Stimulated activated CD4-positive, alpha-beta T cell treated with anti-CD3 and anti-CD28 coated beads, Interleukin-15, amount 100 ng/mL, for 1 hour (primary cell): ENCODE measurements at regions not wholly inside any gene's neighbourhood (a gene's known extent, or its start where the extent isn't known, plus 50 kb on each side); places are given as distances from the start of the nearest gene placed in this dataset.
A peak's percentile ranks its signal among the peaks of the same experiment; 100 is the strongest.

Source experiments
- DNase-seq, 2 donors: peaks; one replicate each; pipeline ENCODE4 v3.0.0-alpha.2; 2020; ENCODE audit warnings: low read depth in 1 of 2, low spot score in 1 of 2

DNA sequence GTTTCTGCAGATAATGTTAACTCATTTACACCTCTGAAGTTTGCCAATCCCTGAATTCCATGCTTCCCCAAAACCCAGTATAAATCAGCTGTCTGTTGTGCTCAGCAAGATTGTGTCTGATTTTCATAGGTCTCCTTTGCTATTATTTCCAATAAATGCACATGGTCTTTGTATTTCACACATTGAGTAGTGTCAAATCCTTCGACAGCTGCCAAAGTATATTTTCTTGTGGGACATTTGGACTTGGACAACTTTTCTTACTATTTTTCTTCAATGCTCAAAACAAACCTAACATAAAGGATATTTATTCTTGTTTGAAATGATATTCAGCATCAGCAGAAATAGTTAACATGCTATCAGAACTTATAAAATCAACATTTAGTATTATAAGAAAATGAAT is 406.1 kb upstream of the OR4E1 start:
- DNase-seq, result no peak

DNA sequence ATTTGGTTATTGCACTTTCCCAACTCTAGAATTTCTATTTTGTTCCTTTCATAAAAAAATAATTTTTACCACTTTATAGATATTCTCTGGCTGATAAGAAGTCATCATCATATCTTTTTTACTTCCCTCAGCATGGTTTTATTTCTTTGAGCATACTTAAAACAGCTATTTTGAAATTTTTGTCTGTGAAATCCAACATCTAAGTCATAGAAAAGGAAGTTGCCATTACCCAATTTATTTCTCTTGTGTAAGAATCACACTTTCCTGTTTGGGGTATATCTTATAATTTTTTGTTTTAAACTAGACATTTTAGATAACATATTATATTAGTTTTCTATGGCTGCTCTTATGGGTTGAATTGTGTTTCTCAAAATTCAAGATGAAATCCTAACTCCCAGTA is 400.2 kb upstream of the OR4E1 start:
- DNase-seq, result no peak

DNA sequence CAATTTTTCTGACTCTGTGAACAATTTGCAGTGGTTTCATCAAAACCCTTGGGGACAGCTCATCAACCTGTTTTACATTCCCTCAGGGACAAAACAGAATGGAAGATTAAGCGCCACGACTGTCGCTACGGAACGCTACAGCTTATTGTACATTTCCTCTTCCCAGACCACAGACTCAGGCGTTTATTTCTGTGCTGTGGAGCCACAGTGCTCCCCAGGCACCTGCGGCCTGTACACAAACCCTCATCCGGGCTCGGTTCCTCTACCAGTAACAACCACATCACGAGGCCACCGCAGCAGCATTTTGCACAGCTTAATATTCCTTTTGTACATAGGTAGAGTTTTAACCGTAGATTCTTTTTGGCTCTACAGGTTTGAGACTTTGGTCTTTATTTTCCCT is 397.4 kb upstream of the OR4E1 start:
- peak in 1 of 2 donors; percentile 7 for DNase-seq

DNA sequence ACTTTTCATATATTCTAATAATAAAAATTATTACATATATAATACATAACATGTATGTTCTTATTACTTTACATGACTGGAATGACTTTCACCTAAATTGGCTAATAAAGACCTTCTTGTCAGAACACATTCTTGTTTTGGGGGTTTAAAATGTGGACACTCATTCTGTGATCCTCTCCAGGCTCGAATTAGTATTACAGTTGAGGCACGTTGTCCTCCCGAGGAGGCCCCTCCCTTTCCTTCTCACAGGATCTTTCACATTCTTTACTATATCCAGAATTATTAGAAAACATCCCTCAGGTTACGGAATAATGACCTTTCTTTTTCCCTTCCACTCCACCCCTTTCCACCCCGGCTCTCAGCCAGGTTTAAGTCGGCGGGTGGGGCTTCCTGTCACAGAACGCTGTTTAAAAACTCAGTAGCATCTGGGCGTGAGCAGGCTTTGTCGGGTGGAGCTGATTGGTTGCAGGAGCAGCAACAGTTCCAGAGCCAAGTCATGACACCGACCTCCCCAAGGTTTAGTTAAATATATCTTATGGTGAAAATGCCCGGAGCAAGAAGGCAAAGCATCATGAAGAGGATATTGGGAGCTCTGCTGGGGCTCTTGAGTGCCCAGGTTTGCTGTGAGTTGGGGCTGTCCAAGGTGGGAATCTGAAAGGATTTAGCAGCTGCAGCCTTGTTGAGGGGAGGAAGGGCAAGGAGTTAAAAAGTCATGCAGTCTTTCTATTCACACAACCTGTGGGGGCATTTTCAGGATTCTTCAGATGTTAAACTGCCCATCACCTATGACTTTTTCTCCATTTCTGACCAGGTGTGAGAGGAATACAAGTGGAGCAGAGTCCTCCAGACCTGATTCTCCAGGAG is 396.7 kb upstream of the OR4E1 start:
- DNase-seq, result peak; percentile 11 to 27

DNA sequence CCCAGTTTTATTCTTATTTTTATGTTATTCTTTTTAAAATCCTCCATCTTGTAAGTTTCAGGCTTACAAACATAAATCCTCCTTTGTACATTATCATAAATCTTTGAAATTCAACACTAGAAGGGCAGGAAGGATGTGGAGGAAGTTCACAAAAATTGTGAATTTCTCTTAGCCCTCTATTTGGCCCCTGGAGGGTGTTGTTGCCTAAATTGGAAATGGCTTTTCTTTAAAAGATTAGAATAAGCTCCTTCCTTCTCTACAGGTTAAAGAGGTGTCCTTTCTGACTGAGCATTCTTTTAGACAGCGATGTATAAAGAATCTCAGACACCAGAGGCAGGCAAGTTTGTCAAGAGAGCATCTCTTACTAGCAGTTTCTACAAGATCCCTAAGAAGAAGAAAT is 391.7 kb upstream of the OR4E1 start:
- DNase-seq, result no peak

DNA sequence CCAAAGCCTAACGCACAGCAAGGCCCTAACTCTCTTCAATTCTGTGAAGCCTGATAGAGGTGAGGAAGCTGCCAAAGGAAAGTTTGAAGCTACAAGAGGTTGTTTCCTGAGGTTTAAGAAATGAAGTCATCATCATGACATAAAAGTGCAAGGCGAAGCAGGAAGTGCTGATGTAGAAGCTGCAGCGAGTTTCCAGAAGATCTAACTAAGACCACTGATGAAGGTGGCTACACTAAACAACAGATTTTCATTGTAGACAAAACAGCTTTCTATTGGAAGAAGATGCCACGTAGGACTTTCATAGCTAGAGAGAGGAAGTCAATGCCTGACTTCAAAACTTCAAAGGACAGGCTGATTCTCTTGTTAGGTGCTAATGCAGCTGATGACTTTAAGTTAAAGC is 385.6 kb upstream of the OR4E1 start:
- no peak for DNase-seq

DNA sequence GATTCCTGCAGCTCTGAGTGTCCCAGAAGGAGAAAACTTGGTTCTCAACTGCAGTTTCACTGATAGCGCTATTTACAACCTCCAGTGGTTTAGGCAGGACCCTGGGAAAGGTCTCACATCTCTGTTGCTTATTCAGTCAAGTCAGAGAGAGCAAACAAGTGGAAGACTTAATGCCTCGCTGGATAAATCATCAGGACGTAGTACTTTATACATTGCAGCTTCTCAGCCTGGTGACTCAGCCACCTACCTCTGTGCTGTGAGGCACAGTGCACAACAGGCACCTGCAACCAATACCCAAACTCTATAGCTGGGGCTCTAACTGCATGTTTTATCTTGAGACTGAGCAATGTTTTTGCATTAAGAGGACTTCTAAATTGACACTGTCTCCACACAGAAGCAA is 379.2 kb upstream of the OR4E1 start:
- DNase-seq, result no peak

DNA sequence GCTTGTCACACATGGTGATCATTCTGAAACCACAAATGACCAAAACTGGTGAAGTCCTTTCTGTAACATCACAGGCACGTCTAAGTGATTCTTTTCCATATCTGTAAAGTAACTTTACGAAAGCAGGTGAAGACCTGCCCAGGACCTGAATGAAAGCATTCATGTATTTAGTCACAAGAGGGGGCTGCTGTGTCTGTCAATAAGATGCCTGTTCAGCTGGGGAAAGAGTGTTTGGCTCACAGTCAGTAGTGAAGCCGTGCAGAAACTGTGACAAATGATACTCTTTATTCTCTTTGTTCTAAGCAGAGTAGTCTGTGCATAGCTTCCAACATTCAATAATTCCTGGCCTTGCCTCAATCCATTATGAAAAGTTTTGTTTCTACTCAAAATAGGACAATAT is 373.5 kb upstream of the OR4E1 start:
- no peak for DNase-seq

DNA sequence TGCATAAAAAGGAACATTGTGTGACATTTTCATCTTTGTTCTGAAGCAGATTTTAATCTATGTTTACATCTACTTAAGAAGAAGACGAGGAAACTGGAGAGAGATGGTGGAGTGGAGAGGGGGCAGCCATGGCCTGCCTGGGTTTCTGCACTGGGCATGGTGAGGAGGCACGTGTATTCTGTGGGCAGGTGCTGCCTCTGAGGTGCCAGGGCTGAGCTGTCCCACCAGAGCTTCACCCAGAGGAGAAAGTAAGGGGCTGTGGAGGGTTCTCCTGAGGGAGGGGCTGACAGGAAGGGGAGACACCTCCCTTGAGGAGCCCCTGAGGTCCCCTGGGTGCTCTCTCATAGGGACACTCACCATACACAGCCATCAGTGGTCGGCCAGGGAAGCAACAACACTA is 372.4 kb upstream of the OR4E1 start:
- no peak for DNase-seq

DNA sequence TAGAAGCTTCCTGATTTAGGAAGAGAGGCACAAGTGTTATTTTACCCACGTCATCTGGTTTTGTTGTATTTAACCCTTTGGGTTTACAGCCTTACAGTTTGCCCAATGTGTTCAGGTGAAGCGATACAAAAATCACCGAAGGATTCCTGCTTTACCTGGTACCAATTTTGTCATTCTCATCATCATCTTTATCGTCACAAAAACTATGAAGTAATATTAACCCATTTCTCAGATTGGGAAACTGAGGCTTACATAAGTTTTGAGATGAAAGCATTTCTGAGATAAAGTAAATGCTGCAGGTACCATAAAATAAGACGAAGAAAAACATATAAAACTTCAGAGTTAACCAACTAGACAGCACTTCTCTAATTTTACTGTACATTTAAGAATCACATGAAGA is 370.6 kb upstream of the OR4E1 start:
- no peak for DNase-seq

DNA sequence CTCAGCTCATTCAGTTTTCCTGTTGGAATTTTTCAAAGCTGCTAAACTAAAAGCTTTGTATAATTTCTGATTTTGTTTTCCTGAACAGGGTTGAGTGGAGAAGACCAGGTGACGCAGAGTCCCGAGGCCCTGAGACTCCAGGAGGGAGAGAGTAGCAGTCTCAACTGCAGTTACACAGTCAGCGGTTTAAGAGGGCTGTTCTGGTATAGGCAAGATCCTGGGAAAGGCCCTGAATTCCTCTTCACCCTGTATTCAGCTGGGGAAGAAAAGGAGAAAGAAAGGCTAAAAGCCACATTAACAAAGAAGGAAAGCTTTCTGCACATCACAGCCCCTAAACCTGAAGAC is 367.1 kb upstream of the OR4E1 start:
- DNase-seq, result no peak

DNA sequence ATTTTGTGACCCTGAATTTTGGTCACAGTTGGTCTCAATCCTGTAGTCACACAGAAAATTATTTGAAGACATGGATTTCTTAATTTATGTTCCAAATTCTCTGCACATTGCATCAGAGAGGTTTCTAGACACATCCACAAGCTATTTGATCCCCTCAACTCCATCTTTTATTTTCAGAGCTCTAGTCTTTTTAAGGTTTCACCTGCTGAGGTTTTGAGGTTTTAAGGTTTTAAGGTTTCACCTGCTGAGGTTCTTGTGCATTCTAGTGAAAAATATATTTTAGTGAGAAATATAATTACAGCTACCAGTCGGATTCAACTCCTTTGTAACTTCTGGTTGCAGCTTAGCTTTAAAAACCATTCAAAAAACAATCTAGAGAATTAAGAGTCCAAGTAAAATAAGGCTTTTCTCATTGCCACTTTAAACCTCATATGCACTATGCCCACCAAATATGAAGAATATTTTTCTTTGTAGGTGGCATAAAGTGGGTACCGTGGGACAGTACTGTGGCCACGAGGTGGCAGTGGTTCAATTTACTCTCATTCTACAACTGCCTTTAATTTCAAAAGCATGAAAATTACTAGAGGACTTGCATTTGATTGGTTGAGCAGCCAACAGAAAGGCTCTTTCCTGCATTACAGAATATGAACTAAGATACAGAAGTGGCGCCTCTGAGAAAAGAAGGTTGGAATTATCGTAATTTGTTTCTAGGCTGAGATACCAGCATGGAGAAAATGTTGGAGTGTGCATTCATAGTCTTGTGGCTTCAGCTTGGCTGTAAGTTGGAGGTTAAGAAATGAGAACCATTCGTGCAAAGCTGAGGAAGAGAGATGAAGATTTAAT is 366.5 kb upstream of the OR4E1 start:
- DNase-seq, result peak in 1 of 2 donors; percentile 3

DNA sequence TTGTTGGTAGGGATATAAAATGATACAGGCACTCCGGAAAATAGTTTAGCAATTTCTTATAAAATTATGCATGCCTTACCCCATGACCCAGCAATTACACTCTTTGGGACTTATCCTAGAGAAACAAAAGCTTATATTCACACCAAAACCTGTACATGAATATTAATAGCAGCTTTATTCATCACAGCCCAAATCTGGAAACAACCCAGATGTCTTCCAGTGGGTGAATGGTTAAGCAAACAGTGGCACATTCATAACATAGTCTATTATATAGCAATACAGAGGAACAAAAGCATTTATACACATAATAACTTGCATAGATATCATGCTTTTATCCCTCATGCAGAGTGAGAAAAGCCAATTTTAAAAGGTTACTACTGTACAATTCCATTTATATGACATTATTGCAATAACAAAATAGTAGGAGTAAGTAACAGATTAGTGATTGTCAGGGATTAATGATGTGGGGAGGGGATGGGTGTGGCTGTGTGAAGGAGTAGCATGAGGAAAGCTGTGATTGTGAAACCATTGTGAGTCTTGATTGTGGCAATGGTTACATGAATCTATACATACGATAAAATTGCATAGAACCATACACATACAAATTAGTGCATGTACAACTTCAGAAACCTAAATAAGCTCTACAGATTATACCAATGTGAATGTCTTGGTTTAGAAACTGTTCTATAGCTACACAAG is 363.1 kb upstream of the OR4E1 start:
- no peak for DNase-seq

DNA sequence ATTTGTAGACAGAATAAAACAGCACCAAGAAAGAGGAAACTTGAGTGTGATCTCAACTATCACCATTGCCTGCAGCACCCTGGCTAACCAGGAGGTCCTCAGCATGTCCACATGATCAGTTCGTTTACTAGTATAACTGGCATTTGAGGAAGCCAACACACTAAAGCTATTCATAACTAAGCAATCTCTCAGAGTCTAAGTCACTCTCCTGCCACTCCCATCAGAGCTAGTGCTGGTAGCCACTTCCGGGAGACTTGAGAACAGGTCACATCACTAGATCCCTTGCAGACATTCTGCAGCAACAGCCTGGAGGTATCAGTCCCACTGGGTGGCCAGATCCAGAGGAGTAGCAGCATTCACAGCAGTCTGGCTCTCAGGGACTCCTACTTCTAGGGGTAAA is 352.9 kb upstream of the OR4E1 start:
- DNase-seq, result no peak

DNA sequence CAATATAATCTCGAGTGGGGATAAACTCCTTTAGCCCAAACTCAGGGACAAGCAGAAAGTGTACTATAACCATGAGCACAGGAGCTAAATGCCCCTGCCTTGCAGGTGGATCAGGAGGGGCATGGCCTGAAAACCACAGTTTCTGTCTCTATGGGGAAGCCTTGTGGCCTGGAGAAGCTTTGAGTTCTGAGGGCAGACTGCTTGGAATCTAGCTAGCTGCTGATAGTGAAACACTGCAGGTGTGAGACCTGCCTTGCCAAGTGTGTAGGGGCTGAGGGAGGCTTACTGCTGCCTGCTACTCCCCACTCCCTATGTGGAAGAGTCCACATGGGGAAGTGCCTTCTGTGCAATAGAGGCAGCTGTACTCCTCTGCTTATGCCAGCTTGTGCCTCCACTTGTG is 352.3 kb upstream of the OR4E1 start:
- DNase-seq, result no peak

DNA sequence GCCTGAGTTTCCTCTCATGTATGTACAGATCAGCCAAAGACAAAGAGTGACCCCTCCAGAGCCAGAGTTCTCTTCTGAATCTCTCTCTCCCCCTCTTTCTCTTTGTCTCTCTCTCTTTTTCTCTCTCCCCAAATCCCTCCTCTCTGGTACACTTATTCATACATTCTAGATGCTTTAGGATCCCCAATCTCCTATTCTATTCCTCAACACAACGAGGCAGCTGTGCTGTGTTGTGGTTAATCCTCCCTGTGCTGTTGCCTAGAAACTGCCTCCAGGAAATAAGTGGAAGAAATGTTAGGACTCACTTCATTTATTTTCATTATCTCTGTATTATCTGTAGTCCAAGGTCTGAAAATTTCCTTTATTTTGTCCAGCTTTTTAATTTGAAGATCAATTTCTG is 350.5 kb upstream of the OR4E1 start:
- DNase-seq, result no peak

DNA sequence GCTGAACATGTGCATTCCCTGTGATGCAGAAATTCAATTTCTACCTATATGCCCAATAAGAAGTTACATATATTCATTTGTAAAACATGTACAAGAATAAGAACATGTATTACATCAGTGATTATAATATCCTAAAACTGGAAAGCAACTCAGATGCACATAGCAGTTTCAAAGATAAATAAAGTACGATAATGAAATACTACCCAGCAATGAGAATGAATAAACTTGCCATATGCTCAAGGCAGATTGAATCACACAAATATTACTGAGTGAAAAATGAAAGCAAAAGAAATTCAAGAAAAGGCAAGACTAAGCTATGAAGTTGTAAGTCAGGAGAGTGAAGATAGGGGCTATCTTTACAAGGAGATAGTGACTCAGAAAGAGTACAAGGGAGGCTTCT is 345.3 kb upstream of the OR4E1 start:
- no peak for DNase-seq

DNA sequence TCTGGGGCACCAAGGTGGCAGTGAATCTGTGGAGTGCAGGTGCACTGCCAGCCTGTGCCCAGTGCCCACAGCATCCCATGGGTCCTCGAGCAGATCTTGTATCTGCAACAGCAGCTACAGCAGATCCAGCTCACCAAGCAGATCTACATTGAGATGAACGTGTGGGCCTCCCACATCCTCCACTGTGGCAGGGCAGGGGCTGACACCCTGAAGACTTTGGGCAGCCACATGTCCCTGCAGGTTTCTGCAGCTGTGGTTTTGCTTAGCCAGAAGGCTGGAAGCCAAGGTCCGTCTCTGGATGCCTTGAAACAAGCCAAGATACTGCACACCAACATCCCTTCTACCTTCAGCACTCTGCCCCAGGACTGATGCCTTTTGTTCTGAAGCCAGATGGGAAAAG is 338.8 kb upstream of the OR4E1 start:
- no peak for DNase-seq

DNA sequence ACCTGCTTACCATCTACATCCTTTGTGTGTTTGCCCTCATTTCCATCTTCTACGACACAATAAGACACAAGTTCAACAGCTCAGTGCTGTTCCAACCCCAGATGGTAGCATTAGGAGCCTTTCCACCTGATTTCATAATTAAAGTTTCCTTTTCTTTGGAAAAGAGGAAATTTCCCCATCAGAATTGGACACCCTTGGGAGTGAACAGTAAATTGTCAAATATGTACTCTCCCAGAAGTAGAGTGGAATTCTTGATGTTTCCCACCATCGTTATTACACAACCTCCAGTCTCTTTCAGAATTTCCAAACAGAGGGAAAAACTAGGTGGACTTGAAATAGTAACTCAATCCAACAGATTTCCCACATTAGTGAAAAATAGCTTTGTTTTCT is 337.6 kb upstream of the OR4E1 start:
- no peak for DNase-seq

DNA sequence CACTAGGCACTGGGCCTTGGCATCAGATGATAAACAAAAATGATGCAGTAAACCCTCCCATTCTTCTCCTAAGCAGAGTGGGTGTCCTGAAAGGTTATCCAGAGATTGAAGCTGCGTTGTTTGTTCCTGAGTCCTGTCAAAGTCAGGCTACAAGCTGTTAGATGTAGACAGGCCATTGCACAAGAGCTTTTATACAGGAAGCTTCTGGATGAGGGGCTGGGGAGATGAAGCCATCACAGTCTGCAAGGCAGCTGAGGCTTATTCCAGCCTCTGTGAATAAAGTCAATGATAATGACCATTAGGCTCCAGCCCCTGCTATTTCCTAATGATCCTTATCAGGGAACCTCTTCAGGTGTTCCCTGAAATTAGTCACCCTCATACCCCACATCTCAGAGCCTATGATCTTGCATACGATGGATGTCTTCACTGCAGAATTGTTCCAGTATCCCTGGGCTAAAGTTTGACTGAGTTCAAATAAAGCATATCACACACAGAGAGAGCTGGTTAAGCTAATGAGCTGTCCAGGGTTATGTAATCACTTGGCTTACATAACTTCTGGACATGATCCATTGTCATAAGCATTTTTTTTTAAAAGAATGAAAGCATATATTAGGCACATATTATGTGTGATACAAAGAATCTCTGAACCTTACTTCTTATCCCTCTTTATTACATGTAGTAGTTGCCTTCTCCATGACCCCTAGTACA is 337.1 kb upstream of the OR4E1 start:
- DNase-seq, result no peak

DNA sequence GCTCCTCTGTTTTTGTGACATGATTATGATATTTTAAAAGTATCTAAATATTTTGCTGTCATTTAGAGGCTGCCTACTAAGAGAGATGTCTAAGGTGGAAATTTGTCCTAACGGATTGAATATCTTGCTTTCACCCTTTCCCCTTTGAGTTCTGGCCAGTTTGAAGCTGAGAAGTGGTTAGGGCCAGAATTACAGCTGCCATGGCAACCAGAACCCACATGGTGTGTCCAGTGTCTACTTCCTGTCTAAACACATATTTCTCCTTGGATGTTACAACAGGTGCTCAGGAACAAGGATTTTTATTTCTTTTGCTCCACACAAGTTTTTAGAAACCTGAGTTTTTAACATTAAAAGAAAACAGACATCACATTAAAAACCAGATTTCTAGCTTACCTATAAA is 335.1 kb upstream of the OR4E1 start:
- DNase-seq, result no peak
